ENCODE measurements at regions not wholly inside any gene's neighbourhood (a gene's known extent, or its start where the extent isn't known, plus 50 kb on each side); places are given as distances from the start of the nearest gene placed in this dataset.

DNA sequence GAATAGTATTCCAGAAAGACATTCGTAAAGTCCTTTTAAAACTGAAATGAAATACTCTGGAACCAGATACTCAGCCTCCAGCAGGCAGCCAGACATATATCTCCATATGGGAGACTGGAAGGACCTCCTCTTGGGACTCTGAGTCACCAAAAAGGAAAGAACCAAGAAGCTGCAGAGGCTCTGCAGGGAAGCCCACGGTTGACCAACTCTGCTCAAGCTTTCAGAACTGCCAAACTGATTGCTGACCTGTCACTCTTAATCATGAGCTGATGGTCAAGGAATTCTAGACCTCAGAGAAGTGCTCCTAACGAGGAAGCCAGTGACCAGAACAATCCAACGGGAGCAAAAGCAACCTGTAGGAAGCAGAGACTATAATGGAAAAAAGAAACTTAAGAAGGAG, 434.7 kb downstream of the EIPR1 start:
- H3K36me3 ChIP-seq (ENCODE audit: low read depth) = no peaks in the 10 kb centered on the region
- peaks cover 71% of the 10 kb centered on the region for H3K27me3 ChIP-seq (ENCODE audit: insufficient read depth, low read depth)
- BruUV-seq (replicated peaks) = no TSS peak
- no peak overlapping the region for H3K27ac ChIP-seq
- intact Hi-C loops (cut with micrococcal nuclease; ENCODE audit: unreplicated experiment) = no loop called here
- ChIA-PET POLR2A (ENCODE audit: unreplicated experiment) (no interaction called here), CTCF (no interaction called here)
- H2AFZ ChIP-seq = no peak overlapping the region
- no peaks in the 10 kb centered on the region for H4K20me1 ChIP-seq (ENCODE audit: insufficient read depth)
- no peak for TF ChIP-seq EZH2 (IDR thresholded peaks at IDR 0.05; ENCODE audit: low read depth)
- TF ChIP-seq, protein P1, sequence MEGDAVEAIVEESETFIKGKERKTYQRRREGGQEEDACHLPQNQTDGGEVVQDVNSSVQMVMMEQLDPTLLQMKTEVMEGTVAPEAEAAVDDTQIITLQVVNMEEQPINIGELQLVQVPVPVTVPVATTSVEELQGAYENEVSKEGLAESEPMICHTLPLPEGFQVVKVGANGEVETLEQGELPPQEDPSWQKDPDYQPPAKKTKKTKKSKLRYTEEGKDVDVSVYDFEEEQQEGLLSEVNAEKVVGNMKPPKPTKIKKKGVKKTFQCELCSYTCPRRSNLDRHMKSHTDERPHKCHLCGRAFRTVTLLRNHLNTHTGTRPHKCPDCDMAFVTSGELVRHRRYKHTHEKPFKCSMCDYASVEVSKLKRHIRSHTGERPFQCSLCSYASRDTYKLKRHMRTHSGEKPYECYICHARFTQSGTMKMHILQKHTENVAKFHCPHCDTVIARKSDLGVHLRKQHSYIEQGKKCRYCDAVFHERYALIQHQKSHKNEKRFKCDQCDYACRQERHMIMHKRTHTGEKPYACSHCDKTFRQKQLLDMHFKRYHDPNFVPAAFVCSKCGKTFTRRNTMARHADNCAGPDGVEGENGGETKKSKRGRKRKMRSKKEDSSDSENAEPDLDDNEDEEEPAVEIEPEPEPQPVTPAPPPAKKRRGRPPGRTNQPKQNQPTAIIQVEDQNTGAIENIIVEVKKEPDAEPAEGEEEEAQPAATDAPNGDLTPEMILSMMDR (conservative IDR thresholded peaks at IDR 0.05) = no peak
- H3F3A ChIP-seq (ENCODE audit: insufficient read depth, low read depth) = no peaks in the 10 kb centered on the region
- no peak overlapping the region for H3K4me3 ChIP-seq
- no peaks in the 10 kb centered on the region; the same call in 1 of the 2 replicates for H3K9me3 ChIP-seq (ENCODE audit: insufficient read depth, low read depth)
- no peaks in the 10 kb centered on the region for H3K79me2 ChIP-seq (ENCODE audit: low read depth)
- H3K4me2 ChIP-seq = no peak overlapping the region
- no peaks in the 10 kb centered on the region for H3K4me1 ChIP-seq (replicated peaks; ENCODE audit: insufficient read depth)
- no peaks in the 10 kb centered on the region for H3K9me2 ChIP-seq (ENCODE audit: insufficient read depth)
- DNase-seq = no peak

DNA sequence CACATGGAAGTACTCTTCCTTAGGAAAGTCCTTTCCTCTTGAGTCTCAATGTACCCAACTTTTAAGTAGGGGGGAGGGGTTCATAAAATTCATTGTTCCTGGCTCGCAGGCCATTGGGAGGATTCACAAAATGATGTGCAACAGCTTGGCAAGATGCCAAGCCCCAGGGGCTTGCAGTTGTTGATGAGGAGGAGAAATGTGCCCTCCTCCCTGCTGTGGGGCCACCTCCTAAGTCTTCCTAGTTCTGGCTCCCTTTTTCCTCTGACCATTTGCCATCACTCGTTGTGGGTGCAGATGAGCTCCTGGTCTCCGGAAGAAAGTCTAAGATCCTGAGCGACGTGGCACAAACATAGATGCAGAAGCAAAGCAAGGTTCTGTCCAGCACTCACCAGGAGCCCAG, 435.4 kb downstream of the EIPR1 start:
- H3K27me3 ChIP-seq (ENCODE audit: insufficient read depth, low read depth) = peaks cover 71% of the 10 kb centered on the region
- intact Hi-C loops (cut with micrococcal nuclease; ENCODE audit: unreplicated experiment) = no loop called here
- no peak overlapping the region for H3K4me3 ChIP-seq
- no TSS peak for BruUV-seq (replicated peaks)
- H3K79me2 ChIP-seq (ENCODE audit: low read depth) = no peaks in the 10 kb centered on the region
- CTCF ChIA-PET = no interaction called here
- H3K27ac ChIP-seq = no peak overlapping the region
- POLR2A ChIA-PET (ENCODE audit: unreplicated experiment) = no interaction called here
- no peak overlapping the region for H2AFZ ChIP-seq
- TF ChIP-seq, protein P1 (conservative IDR thresholded peaks at IDR 0.05) = no peak
- no peak for TF ChIP-seq EZH2 (IDR thresholded peaks at IDR 0.05; ENCODE audit: low read depth)
- H3K4me2 ChIP-seq = no peak overlapping the region
- no peaks in the 10 kb centered on the region for H3K4me1 ChIP-seq (replicated peaks; ENCODE audit: insufficient read depth)
- no peaks in the 10 kb centered on the region; the same call in 1 of the 2 replicates for H3K9me3 ChIP-seq (ENCODE audit: insufficient read depth, low read depth)
- DNase-seq = no peak
- no peaks in the 10 kb centered on the region for H3K9me2 ChIP-seq (ENCODE audit: insufficient read depth)
- no peaks in the 10 kb centered on the region for H3K36me3 ChIP-seq (ENCODE audit: low read depth)
- no peaks in the 10 kb centered on the region for H4K20me1 ChIP-seq (ENCODE audit: insufficient read depth)
- H3F3A ChIP-seq (ENCODE audit: insufficient read depth, low read depth) = no peaks in the 10 kb centered on the region

DNA sequence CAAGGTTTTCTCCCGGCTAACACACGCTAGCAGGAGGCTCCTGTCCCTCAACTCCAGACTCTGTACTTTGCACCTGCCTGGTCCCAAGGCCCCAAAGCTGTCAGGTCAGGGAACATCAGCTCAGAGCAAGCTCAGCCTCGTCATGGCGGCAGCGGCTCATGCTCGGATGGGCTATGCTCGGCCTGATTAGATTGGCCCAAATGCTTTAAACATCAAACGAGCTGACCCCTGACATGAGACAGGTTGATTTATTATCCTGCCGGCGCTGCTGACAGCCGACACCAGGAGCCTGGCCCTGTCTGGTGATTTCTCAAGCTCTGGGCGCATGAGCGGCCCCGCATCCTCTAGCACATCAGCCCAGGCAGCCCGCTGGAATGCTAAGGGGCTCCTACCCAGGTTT, 436.4 kb downstream of the EIPR1 start:
- H3F3A ChIP-seq (ENCODE audit: insufficient read depth, low read depth) = no peaks in the 10 kb centered on the region
- H3K4me2 ChIP-seq = no peak overlapping the region
- H3K79me2 ChIP-seq (ENCODE audit: low read depth) = no peaks in the 10 kb centered on the region
- H3K4me3 ChIP-seq = no peak overlapping the region
- H3K4me1 ChIP-seq (replicated peaks; ENCODE audit: insufficient read depth) = no peaks in the 10 kb centered on the region
- no peak overlapping the region for H2AFZ ChIP-seq
- no peaks in the 10 kb centered on the region for H3K36me3 ChIP-seq (ENCODE audit: low read depth)
- no peaks in the 10 kb centered on the region for H4K20me1 ChIP-seq (ENCODE audit: insufficient read depth)
- intact Hi-C loops (cut with micrococcal nuclease; ENCODE audit: unreplicated experiment) = no loop called here
- BruUV-seq (replicated peaks) = no TSS peak
- H3K9me3 ChIP-seq (ENCODE audit: insufficient read depth, low read depth) = no peaks in the 10 kb centered on the region; the same call in 1 of the 2 replicates
- CTCF ChIA-PET = no interaction called here
- POLR2A ChIA-PET (ENCODE audit: unreplicated experiment) = no interaction called here
- no peak for DNase-seq
- no peaks in the 10 kb centered on the region for H3K9me2 ChIP-seq (ENCODE audit: insufficient read depth)
- H3K27ac ChIP-seq = no peak overlapping the region
- TF ChIP-seq, protein P1 (conservative IDR thresholded peaks at IDR 0.05) = no peak
- TF ChIP-seq EZH2 (IDR thresholded peaks at IDR 0.05; ENCODE audit: low read depth) = no peak
- peaks cover 75% of the 10 kb centered on the region for H3K27me3 ChIP-seq (ENCODE audit: insufficient read depth, low read depth)

Measured in PC-9 (cell line).